ENCODE measurements at regions not wholly inside any gene's neighbourhood (a gene's known extent, or its start where the extent isn't known, plus 50 kb on each side); places are given as distances from the start of the nearest gene placed in this dataset. TPM values are rescaled to one million over a fixed set of nuclear protein-coding genes. Genes with fewer than 3 reads are reported as not detected.

- no peak overlapping the region for H3K27ac ChIP-seq (ENCODE audit: low read depth in 1 of 2, low read length in 1 of 2)
- TF ChIP-seq, protein P1, sequence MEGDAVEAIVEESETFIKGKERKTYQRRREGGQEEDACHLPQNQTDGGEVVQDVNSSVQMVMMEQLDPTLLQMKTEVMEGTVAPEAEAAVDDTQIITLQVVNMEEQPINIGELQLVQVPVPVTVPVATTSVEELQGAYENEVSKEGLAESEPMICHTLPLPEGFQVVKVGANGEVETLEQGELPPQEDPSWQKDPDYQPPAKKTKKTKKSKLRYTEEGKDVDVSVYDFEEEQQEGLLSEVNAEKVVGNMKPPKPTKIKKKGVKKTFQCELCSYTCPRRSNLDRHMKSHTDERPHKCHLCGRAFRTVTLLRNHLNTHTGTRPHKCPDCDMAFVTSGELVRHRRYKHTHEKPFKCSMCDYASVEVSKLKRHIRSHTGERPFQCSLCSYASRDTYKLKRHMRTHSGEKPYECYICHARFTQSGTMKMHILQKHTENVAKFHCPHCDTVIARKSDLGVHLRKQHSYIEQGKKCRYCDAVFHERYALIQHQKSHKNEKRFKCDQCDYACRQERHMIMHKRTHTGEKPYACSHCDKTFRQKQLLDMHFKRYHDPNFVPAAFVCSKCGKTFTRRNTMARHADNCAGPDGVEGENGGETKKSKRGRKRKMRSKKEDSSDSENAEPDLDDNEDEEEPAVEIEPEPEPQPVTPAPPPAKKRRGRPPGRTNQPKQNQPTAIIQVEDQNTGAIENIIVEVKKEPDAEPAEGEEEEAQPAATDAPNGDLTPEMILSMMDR (IDR thresholded peaks at IDR 0.05; ENCODE audit: control extremely low read depth, extremely low read depth) = no peak
- H3K36me3 ChIP-seq (ENCODE audit: control insufficient read depth in 4 of 4, insufficient read depth in 4 of 4, low read length in 4 of 4) = no peaks in the 10 kb centered on the region
- no peak for DNase-seq
- no peak overlapping the region for H3K4me3 ChIP-seq
- H3K9me3 ChIP-seq (ENCODE audit: control insufficient read depth in 4 of 4, insufficient read depth in 3 of 4, low read length in 3 of 4) = no peaks in the 10 kb centered on the region
- 79% methylated on average over 2 of the region's 2 CpGs for WGBS, 2 donors
- ATAC-seq (ENCODE audit: insufficient read depth, low FRiP score) = no peak
- no peaks in the 10 kb centered on the region for H3K27me3 ChIP-seq (ENCODE audit: control insufficient read depth in 3 of 3, insufficient read depth in 3 of 3, low read length in 2 of 3)
- no peaks in the 10 kb centered on the region for H3K4me1 ChIP-seq (ENCODE audit: control insufficient read depth in 5 of 5, insufficient read depth in 5 of 5, low read length in 5 of 5)
- H3K9ac ChIP-seq (ENCODE audit: insufficient read depth in 1 of 2, low read length in 2 of 2) = no peak overlapping the region
These were observed 51.1 kb upstream of the UGT8 start for GRCh38 chr4:114547340-114548134.

Small RNA genes lying in the stretch of these regions (small RNA-seq; reads per million reads assigned to genes)
- not detected for gene AC093815.1 (ENCODE audit: low replicate concordance)

Data from lung (tissue), 12 donors.